IMR-90 (cell line): ENCODE measurements at regions not wholly inside any gene's neighbourhood (a gene's known extent, or its start where the extent isn't known, plus 50 kb on each side); places are given as distances from the start of the nearest gene placed in this dataset.

ENCODE experiments used
- ATAC-seq: fragments of 200-7000 bp; cut with Tn5 transposase; 2 replicates; pipeline ENCODE4 v1.9.1; 2020; ENCODE audit warnings: low read depth, mild to moderate bottlenecking, moderate library complexity
- BruUV-seq: library from RNA; stranded (reverse); fragments of 400-500 nt; replicated peaks from 2 replicates; lab custom pipeline; 2021; lab: Mats Ljungman, UMichigan
- CTCF ChIA-PET: fragments of 300-600 bp; formaldehyde crosslinking; extraction: SDS; loops from one replicate; lab custom pipeline; 2021; ENCODE audit warnings: antibody characterized with exemption; lab: Yijun Ruan, JAX
- POLR2A ChIA-PET: fragments of 300-600 bp; sonication (Branson Sonifier 250); formaldehyde crosslinking; loops from one replicate; lab custom pipeline; 2022; ENCODE audit warnings: antibody characterized with exemption; ENCODE audit not compliant: unreplicated experiment; lab: Charles Lee
- DNase-seq: peaks from one replicate; pipeline ENCODE4 v3.0.0; 2013
- H2AFZ ChIP-seq: replicated peaks from 2 replicates; pipeline ENCODE3; 2013; ENCODE audit warnings: low read length, mild to moderate bottlenecking; ENCODE audit not compliant: poor library complexity
- H2AK5ac ChIP-seq: 2 replicates; pipeline ENCODE4 v1.6.1; 2013; ENCODE audit warnings: low read depth, low read length, inconsistent platforms
- H2AK9ac ChIP-seq: replicated peaks from 2 replicates; pipeline ENCODE3; 2013; ENCODE audit warnings: mild to moderate bottlenecking, low read depth, low read length, moderate library complexity; ENCODE audit not compliant: poor library complexity
- H2BK120ac ChIP-seq: 2 replicates; pipeline ENCODE4 v1.6.1; 2013; ENCODE audit warnings: low read depth, low read length, inconsistent platforms
- H2BK15ac ChIP-seq: 3 replicates; pipeline ENCODE4 v1.6.1; 2013; ENCODE audit warnings: low read depth, low read length, inconsistent platforms
- H2BK20ac ChIP-seq: 2 replicates; pipeline ENCODE4 v1.6.1; 2013; ENCODE audit warnings: low read depth, mild to moderate bottlenecking, inconsistent platforms, low read length, moderate library complexity
- H2BK5ac ChIP-seq: 2 replicates; pipeline ENCODE4 v1.6.1; 2013; ENCODE audit warnings: mild to moderate bottlenecking, low read depth, low read length, inconsistent platforms; ENCODE audit not compliant: poor library complexity, severe bottlenecking
- H3K14ac ChIP-seq: replicated peaks from 2 replicates; pipeline ENCODE4 v1.6.1; 2013; ENCODE audit warnings: low read depth, low read length, inconsistent platforms
- H3K18ac ChIP-seq: 2 replicates; pipeline ENCODE4 v1.6.1; 2013; ENCODE audit warnings: low read depth, low read length, control low read depth
- H3K23ac ChIP-seq: 2 replicates; pipeline ENCODE4 v1.6.1; 2013; ENCODE audit warnings: low read depth, low read length, inconsistent platforms
- H3K27ac ChIP-seq: 2 replicates; pipeline ENCODE4 v1.5.1; 2013; ENCODE audit warnings: mild to moderate bottlenecking, control low read depth, low read length; ENCODE audit not compliant: insufficient read depth
- H3K27me3 ChIP-seq: 2 replicates; pipeline ENCODE4 v1.6.1; 2013; ENCODE audit warnings: low read length; ENCODE audit not compliant: control insufficient read depth, insufficient read depth
- H3K36me3 ChIP-seq: 2 replicates; pipeline ENCODE4 v1.6.1; 2013; ENCODE audit warnings: low read length, mixed read lengths; ENCODE audit not compliant: control insufficient read depth, insufficient read depth
- H3K4ac ChIP-seq: 2 replicates; pipeline ENCODE4 v1.6.1; 2013; ENCODE audit warnings: low read depth, low read length, inconsistent platforms
- H3K4me1 ChIP-seq: 2 replicates; pipeline ENCODE4 v1.6.1; 2013; ENCODE audit warnings: low read length, mixed read lengths; ENCODE audit not compliant: control insufficient read depth, insufficient read depth
- H3K4me2 ChIP-seq: 2 replicates; pipeline ENCODE4 v1.6.1; 2013; ENCODE audit warnings: low read depth, mild to moderate bottlenecking, control low read depth, low read length, moderate library complexity
- H3K4me3 ChIP-seq: 2 replicates; pipeline ENCODE4 v1.5.1; 2013; ENCODE audit warnings: low read depth, mild to moderate bottlenecking, control low read depth, low read length, moderate library complexity; ENCODE audit not compliant: insufficient read depth
- H3K56ac ChIP-seq: 2 replicates; pipeline ENCODE4 v1.6.1; 2013; ENCODE audit warnings: low read length, inconsistent platforms; ENCODE audit not compliant: insufficient read depth; ENCODE audit errors: extremely low read depth
- H3K79me1 ChIP-seq, 2 experiments: 2 replicates each; pipeline ENCODE4 v1.6.1; 2013; ENCODE audit warnings: low read length in 2 of 2, inconsistent platforms in 1 of 2, low read depth in 1 of 2
- H3K9ac ChIP-seq: 2 replicates; pipeline ENCODE4 v1.6.1; 2013; ENCODE audit warnings: low read depth, low read length, control low read depth
- H3K9me1 ChIP-seq: 2 replicates; pipeline ENCODE4 v1.6.1; 2013; ENCODE audit warnings: low read length, inconsistent platforms; ENCODE audit not compliant: insufficient read depth
- H3K9me3 ChIP-seq: 2 replicates; pipeline ENCODE4 v1.6.1; 2013; ENCODE audit warnings: low read length; ENCODE audit not compliant: control insufficient read depth, insufficient read depth
- H4K20me1 ChIP-seq: 2 replicates; pipeline ENCODE4 v1.6.1; 2013; ENCODE audit warnings: low read length, inconsistent platforms; ENCODE audit not compliant: insufficient read depth
- H4K5ac ChIP-seq: 2 replicates; pipeline ENCODE4 v1.6.1; 2013; ENCODE audit warnings: mild to moderate bottlenecking, low read depth, low read length, control low read depth
- H4K8ac ChIP-seq, 2 experiments: 2 replicates each; pipeline ENCODE4 v1.6.1; 2013; ENCODE audit warnings: low read depth in 2 of 2, low read length in 2 of 2, control low read depth in 1 of 2, inconsistent platforms in 1 of 2
- H4K91ac ChIP-seq: 2 replicates; pipeline ENCODE4 v1.6.1; 2013; ENCODE audit warnings: low read depth, low read length, inconsistent platforms; ENCODE audit not compliant: insufficient read depth
- BHLHE40 ChIP-seq: fragments of 150-350 bp; IDR thresholded peaks from 2 replicates; pipeline ENCODE4 v1.6.1; 2016; ENCODE audit warnings: mild to moderate bottlenecking, low read depth, low read length
- CEBPB ChIP-seq: IDR thresholded peaks from 2 replicates; pipeline ENCODE4 v1.6.1; 2012; ENCODE audit warnings: low read depth, low read length, improper control_type of control experiment
- CHD1 ChIP-seq: IDR thresholded peaks from 2 replicates; pipeline ENCODE4 v1.6.1; 2012; ENCODE audit warnings: low read depth, low read length, improper control_type of control experiment
- FOS ChIP-seq: fragments of 150-350 bp; IDR thresholded peaks from 2 replicates; pipeline ENCODE4 v1.6.1; 2016; ENCODE audit warnings: low read depth, low read length
- MAFK ChIP-seq: IDR thresholded peaks from 2 replicates; pipeline ENCODE4 v1.6.1; 2012; ENCODE audit warnings: low read depth, low read length, improper control_type of control experiment
- MAZ ChIP-seq: IDR thresholded peaks from 2 replicates; pipeline ENCODE4 v1.6.1; 2012; ENCODE audit warnings: low read depth, mild to moderate bottlenecking, low read length, improper control_type of control experiment, moderate library complexity, borderline replicate concordance
- MXI1 ChIP-seq: IDR thresholded peaks from 2 replicates; pipeline ENCODE4 v1.6.1; 2012; ENCODE audit warnings: low read depth, mild to moderate bottlenecking, low read length, moderate library complexity, borderline replicate concordance
- NFE2L2 ChIP-seq: fragments of 150-350 bp; IDR thresholded peaks from 2 replicates; pipeline ENCODE4 v1.6.1; 2016; ENCODE audit warnings: low read depth, mild to moderate bottlenecking, low read length
- POLR2A ChIP-seq: IDR thresholded peaks from 2 replicates; pipeline ENCODE4 v1.6.1; 2012; ENCODE audit warnings: mild to moderate bottlenecking, low read depth, low read length
- RAD21 ChIP-seq: IDR thresholded peaks from 2 replicates; pipeline ENCODE4 v1.6.1; 2012; ENCODE audit warnings: low read length, improper control_type of control experiment
- RFX5 ChIP-seq: IDR thresholded peaks from 2 replicates; pipeline ENCODE4 v1.8.0; 2012; ENCODE audit warnings: low read depth, mild to moderate bottlenecking, low read length, moderate library complexity
- SMC3 ChIP-seq: fragments of 150-350 bp; IDR thresholded peaks from 2 replicates; pipeline ENCODE4 v1.6.1; 2016; ENCODE audit warnings: low read depth, mild to moderate bottlenecking, antibody characterized with exemption, low read length, moderate library complexity
- WGBS, 2 experiments: methylation state at CpG; one replicate each; pipeline versions ENCODE4 v1.1.5 to v1.1.7; 2013; ENCODE audit warnings: missing lambda C conversion rate in 2 of 2; ENCODE audit not compliant: insufficient read length in 1 of 2; ENCODE audit errors: extremely low coverage in 2 of 2; 5-methylcytosine and 5-hydroxymethylcytosine counted together
- dilution Hi-C: fragments of 300-500 bp; cut with HindIII; formaldehyde crosslinking; loops from one replicate; pipeline ENCODE4 v1.14.3; 2018; ENCODE audit warnings: low sequenced_read_pairs; ENCODE audit not compliant: unreplicated experiment
- in situ Hi-C: fragments of 300-500 bp; cut with MboI; formaldehyde crosslinking; loops from 3 replicates; pipeline ENCODE4 v1.14.3; 2019; ENCODE audit warnings: low sequenced_read_pairs, inconsistent platforms, mixed read lengths
- intact Hi-C: fragments of 100-400 bp; cut with micrococcal nuclease; formaldehyde crosslinking; loops from 2 replicates; pipeline ENCODE4 v1.10.0; 2022
- TF ChIP-seq, protein P1 (sequence below): fragments of 150-350 bp; IDR thresholded peaks from 2 replicates; pipeline ENCODE4 v1.6.1; 2017; ENCODE audit warnings: mild to moderate bottlenecking, antibody characterized with exemption, low read length, low read depth
- TF ChIP-seq, protein P2 (sequence below): fragments of 150-350 bp; IDR thresholded peaks from 2 replicates; pipeline ENCODE4 v1.6.1; 2016; ENCODE audit warnings: low read depth, mild to moderate bottlenecking, low read length, moderate library complexity, borderline replicate concordance

DNA sequence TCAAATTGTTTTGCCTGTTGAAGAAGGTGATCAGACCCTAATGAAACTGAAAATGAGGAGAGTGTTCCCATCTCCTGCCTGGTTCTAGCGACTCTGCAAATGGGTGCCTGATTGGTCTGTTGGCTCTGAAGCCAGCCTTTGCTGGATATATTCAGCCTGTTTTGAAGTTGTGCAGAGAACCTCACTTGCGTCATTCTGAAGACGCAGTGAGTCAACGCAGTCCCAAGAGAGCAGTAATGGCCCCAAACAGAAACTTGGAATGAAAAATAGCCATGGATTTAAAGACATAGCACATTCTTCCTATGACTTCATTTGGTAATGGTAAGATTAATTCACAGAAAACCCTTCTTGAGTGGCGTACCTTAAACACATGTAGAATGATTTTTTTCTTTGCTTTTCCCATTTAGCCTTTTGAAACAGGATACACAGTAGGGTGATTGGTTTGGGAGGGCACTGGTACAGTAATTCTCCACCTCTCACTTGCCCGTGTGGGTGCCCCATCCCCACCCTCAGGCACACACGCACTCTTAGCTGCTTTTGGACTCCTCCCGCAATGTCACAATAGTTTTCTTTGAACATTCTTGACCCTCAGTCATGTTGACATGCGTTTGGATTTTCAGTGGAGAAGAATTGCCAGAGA is 54.1 kb upstream of the ABL1 start (continued):
- TF ChIP-seq MXI1: no peak

DNA sequence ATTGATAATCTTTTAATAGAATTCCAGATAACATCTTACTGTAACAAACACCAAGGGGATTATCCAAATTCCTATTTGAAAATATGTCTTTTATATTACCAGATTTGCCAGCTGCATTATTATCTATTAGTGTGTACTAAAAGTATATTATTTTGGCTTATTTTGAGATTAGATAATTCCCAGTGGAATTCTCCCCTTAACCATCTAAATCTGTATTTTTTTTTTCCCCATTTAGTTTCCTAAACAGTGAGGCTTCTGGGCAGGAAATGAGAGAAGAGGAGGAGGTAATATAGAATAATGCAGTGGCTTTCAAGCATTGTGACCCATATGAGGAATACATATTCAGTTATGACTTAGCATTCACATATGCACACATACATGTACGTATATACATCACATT is 53.5 kb upstream of the ABL1 start:
- Histone ChIP-seq H3K9ac (no peak overlapping the region; the same call in 1 of the 2 replicates), H4K20me1 (peaks cover 5% of the 10 kb centered on the region; the same call in 1 of the 2 replicates), H3K56ac (no peak overlapping the region), H3K4ac (no peak overlapping the region; the same call in 1 of the 2 replicates), H4K8ac (peak overlapping the region in 1 of 2 experiments; percentile 39; a peak in 2 of 4 replicates), H2AK9ac (no peak overlapping the region), H3K27me3 (no peaks in the 10 kb centered on the region), H2BK15ac (no peak overlapping the region; the same call in 2 of the 3 replicates), H2BK5ac (peak overlapping the region; percentile 98), H3K27ac (peak overlapping the region; percentile 97; the same call in 1 of the 2 replicates), H3K36me3 (no peaks in the 10 kb centered on the region), H3K23ac (peak overlapping the region; percentile 4; the same call in 1 of the 2 replicates), H4K5ac (peak overlapping the region; percentile 27; the same call in 1 of the 2 replicates), H3K9me1 (peaks cover 13% of the 10 kb centered on the region), H3K4me2 (peak overlapping the region; percentile 89; the same call in 1 of the 2 replicates), H3K4me3 (no peak overlapping the region), H4K91ac (no peak overlapping the region), H3K18ac (peak overlapping the region; percentile 8), H3K4me1 (peaks cover 22% of the 10 kb centered on the region), H3K9me3 (no peaks in the 10 kb centered on the region), H3K79me1 (peaks cover 29 to 67% of the 10 kb centered on the region in 2 experiments), H3K14ac (no peak overlapping the region), H2BK20ac (peak overlapping the region; percentile 48; the same call in 1 of the 2 replicates), H2AFZ (no peak overlapping the region), H2AK5ac (no peak overlapping the region), H2BK120ac (no peak overlapping the region)
- DNase-seq (no peak), ATAC-seq (no peak)
- ChIA-PET POLR2A (no interaction called here), CTCF (no interaction called here)
- intact Hi-C loops (loop anchor here (2.0 kb wide), 2 partner anchors 53 to 65 kb away; partner anchors contain the start of gene ABL1), dilution Hi-C loops (no loop called here), in situ Hi-C loops (no loop called here)
- BruUV-seq: no TSS peak
- no CpG with 5 or more reads among the region's 1 CpG for WGBS, 2 experiments
- TF ChIP-seq CHD1: no peak
- TF ChIP-seq RFX5: no peak
- TF ChIP-seq MAFK: no peak
- TF ChIP-seq, protein P1, sequence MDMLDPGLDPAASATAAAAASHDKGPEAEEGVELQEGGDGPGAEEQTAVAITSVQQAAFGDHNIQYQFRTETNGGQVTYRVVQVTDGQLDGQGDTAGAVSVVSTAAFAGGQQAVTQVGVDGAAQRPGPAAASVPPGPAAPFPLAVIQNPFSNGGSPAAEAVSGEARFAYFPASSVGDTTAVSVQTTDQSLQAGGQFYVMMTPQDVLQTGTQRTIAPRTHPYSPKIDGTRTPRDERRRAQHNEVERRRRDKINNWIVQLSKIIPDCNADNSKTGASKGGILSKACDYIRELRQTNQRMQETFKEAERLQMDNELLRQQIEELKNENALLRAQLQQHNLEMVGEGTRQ: no peak
- no peak for TF ChIP-seq NFE2L2
- no peak for TF ChIP-seq POLR2A
- no peak for TF ChIP-seq FOS
- no peak for TF ChIP-seq CEBPB
- TF ChIP-seq SMC3: no peak
- TF ChIP-seq, protein P2, sequence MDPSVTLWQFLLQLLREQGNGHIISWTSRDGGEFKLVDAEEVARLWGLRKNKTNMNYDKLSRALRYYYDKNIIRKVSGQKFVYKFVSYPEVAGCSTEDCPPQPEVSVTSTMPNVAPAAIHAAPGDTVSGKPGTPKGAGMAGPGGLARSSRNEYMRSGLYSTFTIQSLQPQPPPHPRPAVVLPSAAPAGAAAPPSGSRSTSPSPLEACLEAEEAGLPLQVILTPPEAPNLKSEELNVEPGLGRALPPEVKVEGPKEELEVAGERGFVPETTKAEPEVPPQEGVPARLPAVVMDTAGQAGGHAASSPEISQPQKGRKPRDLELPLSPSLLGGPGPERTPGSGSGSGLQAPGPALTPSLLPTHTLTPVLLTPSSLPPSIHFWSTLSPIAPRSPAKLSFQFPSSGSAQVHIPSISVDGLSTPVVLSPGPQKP: no peak
- TF ChIP-seq BHLHE40: no peak
- TF ChIP-seq MAZ: no peak
- no peak for TF ChIP-seq MXI1
- no peak for TF ChIP-seq RAD21
